SK-N-SH treated with all-trans-retinoic acid at 6 μM for 48 hours (cell line): ENCODE measurements at regions not wholly inside any gene's neighbourhood (a gene's known extent, or its start where the extent isn't known, plus 50 kb on each side); places are given as distances from the start of the nearest gene placed in this dataset.

ENCODE experiments used
- ESRRG ChIP-seq: fragments of 250-450 bp; sonication (Bioruptor Pico); IDR thresholded peaks from 2 replicates; pipeline ENCODE4 v1.6.1; 2021; ENCODE audit warnings: mild to moderate bottlenecking
- GLIS3 ChIP-seq: fragments of 250-450 bp; sonication (Bioruptor Pico); IDR thresholded peaks from 2 replicates; pipeline ENCODE4 v1.5.0; 2020; ENCODE audit warnings: mild to moderate bottlenecking, moderate library complexity
- TOX ChIP-seq: fragments of 250-450 bp; sonication (Bioruptor Pico); IDR thresholded peaks from 2 replicates; pipeline ENCODE4 v1.8.0; 2021; ENCODE audit warnings: mild to moderate bottlenecking, moderate library complexity, borderline replicate concordance
- ZNF8 ChIP-seq: fragments of 450-650 bp; formaldehyde crosslinking; IDR thresholded peaks from 2 replicates; pipeline ENCODE4 v1.5.0; 2020; ENCODE audit warnings: mild to moderate bottlenecking, moderate library complexity
- TF ChIP-seq, protein P1 (sequence below): fragments of 250-450 bp; sonication (Bioruptor Pico); IDR thresholded peaks from 2 replicates; pipeline ENCODE4 v1.5.0; 2020; ENCODE audit warnings: mild to moderate bottlenecking, moderate library complexity

- TF ChIP-seq GLIS3 (CRISPR knock-in tag) (no peak), TOX (CRISPR knock-in tag) (no peak), ESRRG (CRISPR knock-in tag) (no peak), ZNF8 (CRISPR knock-in tag) (no peak)
- TF ChIP-seq, protein P1, sequence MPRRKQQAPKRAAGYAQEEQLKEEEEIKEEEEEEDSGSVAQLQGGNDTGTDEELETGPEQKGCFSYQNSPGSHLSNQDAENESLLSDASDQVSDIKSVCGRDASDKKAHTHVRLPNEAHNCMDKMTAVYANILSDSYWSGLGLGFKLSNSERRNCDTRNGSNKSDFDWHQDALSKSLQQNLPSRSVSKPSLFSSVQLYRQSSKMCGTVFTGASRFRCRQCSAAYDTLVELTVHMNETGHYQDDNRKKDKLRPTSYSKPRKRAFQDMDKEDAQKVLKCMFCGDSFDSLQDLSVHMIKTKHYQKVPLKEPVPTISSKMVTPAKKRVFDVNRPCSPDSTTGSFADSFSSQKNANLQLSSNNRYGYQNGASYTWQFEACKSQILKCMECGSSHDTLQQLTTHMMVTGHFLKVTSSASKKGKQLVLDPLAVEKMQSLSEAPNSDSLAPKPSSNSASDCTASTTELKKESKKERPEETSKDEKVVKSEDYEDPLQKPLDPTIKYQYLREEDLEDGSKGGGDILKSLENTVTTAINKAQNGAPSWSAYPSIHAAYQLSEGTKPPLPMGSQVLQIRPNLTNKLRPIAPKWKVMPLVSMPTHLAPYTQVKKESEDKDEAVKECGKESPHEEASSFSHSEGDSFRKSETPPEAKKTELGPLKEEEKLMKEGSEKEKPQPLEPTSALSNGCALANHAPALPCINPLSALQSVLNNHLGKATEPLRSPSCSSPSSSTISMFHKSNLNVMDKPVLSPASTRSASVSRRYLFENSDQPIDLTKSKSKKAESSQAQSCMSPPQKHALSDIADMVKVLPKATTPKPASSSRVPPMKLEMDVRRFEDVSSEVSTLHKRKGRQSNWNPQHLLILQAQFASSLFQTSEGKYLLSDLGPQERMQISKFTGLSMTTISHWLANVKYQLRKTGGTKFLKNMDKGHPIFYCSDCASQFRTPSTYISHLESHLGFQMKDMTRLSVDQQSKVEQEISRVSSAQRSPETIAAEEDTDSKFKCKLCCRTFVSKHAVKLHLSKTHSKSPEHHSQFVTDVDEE (CRISPR knock-in tag): no peak
Measured at GRCh38 chr2:9709539-9710285, 78.9 kb upstream of the YWHAQ start.
